Neural progenitor cell (in vitro differentiated cells): ENCODE measurements at regions not wholly inside any gene's neighbourhood (a gene's known extent, or its start where the extent isn't known, plus 50 kb on each side); places are given as distances from the start of the nearest gene placed in this dataset.

Experiments
- EZH2phosphoT487 ChIP-seq: fragments of 200-600 bp; sonication (generic); IDR thresholded peaks from 2 replicates; pipeline ENCODE4 v1.6.1; 2017; ENCODE audit warnings: antibody characterized with exemption
- TF ChIP-seq, protein P1 (sequence below): fragments of 200-600 bp; sonication (generic); IDR thresholded peaks from 2 replicates; pipeline ENCODE4 v1.5.1; 2017; ENCODE audit warnings: antibody characterized with exemption, mild to moderate bottlenecking

DNA sequence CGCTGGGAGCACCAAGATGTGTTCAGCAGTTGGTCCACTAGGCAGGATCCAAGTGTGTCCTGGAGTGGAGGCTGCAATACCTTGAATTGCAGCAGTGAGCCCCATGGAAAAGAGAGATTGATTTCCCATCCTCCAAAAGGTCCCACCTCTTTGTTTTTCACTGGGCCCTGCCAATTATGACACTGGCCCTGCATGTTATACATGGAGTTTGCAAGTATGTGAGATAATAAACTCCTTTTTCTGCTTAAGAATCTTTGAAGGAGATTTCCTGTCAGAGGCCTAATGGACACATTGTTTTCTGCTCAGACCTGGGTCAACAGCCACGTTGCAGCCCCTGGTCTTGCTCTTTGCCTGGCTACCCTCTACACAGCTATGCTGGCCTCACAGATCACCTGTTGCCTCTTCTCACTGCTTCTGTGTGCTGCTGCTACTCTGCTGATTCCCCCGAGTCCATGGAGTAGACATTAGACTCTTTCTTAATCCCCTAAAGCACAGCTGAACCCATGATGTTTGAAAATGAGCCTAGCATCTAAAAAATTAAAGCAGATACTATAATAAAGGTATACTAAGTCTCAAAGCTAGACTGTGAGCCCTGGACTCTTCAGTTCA lies 341.9 kb upstream of the CDH11 start:
- TF ChIP-seq, protein P1, sequence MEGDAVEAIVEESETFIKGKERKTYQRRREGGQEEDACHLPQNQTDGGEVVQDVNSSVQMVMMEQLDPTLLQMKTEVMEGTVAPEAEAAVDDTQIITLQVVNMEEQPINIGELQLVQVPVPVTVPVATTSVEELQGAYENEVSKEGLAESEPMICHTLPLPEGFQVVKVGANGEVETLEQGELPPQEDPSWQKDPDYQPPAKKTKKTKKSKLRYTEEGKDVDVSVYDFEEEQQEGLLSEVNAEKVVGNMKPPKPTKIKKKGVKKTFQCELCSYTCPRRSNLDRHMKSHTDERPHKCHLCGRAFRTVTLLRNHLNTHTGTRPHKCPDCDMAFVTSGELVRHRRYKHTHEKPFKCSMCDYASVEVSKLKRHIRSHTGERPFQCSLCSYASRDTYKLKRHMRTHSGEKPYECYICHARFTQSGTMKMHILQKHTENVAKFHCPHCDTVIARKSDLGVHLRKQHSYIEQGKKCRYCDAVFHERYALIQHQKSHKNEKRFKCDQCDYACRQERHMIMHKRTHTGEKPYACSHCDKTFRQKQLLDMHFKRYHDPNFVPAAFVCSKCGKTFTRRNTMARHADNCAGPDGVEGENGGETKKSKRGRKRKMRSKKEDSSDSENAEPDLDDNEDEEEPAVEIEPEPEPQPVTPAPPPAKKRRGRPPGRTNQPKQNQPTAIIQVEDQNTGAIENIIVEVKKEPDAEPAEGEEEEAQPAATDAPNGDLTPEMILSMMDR: no peak
- no peak for TF ChIP-seq EZH2phosphoT487
